Heart left ventricle (tissue), 16 donors: ENCODE measurements at regions not wholly inside any gene's neighbourhood (a gene's known extent, or its start where the extent isn't known, plus 50 kb on each side); places are given as distances from the start of the nearest gene placed in this dataset.

ENCODE experiments used
- ATAC-seq, 4 donors: fragments of 200-7000 bp; cut with Tn5 transposase; one replicate each; pipeline ENCODE4 v1.9.1; 2020 to 2022; ENCODE audit warnings: moderate library complexity in 4 of 4, mild to moderate bottlenecking in 3 of 4, moderate number of reproducible peaks in 1 of 4
- DNase-seq, 5 donors: peaks; one replicate each; pipeline ENCODE4 v3.0.0-alpha.2; 2020
- H3K27ac ChIP-seq, 12 donors: fragments of 200-600 bp; sonication (generic) in 4 of 12; one replicate each; pipeline versions ENCODE4 v1.5.0 to v1.8.0; 2016 to 2022; ENCODE audit warnings: mild to moderate bottlenecking in 2 of 12
- H3K27me3 ChIP-seq, 9 donors: fragments of 200-600 bp; sonication (generic) in 2 of 9; one replicate each; pipeline versions ENCODE4 v1.5.1 to v1.8.0; 2016 to 2022; ENCODE audit warnings: mild to moderate bottlenecking in 3 of 9
- H3K36me3 ChIP-seq, 9 donors: fragments of 200-600 bp; sonication (generic) in 2 of 9; one replicate each; pipeline versions ENCODE4 v1.5.0 to v1.8.0; 2018 to 2022; ENCODE audit warnings: mild to moderate bottlenecking in 2 of 9
- H3K4me1 ChIP-seq, 12 donors: fragments of 200-600 bp; sonication (generic) in 4 of 12; one replicate each; pipeline versions ENCODE4 v1.5.0 to v1.8.0; 2016 to 2022; ENCODE audit warnings: mild to moderate bottlenecking in 3 of 12
- H3K4me3 ChIP-seq, 12 donors: fragments of 200-600 bp; sonication (generic) in 4 of 12; one replicate each; pipeline versions ENCODE4 v1.5.0 to v1.8.0; 2017 to 2022; ENCODE audit warnings: mild to moderate bottlenecking in 9 of 12, moderate library complexity in 4 of 12
- H3K9me3 ChIP-seq, 12 donors: fragments of 200-600 bp; sonication (generic) in 4 of 12; one replicate each; pipeline versions ENCODE4 v1.5.0 to v1.8.0; 2016 to 2022; ENCODE audit warnings: mild to moderate bottlenecking in 1 of 12
- CTCF ChIP-seq, 12 donors: fragments of 200-600 bp; sonication (generic) in 4 of 12; IDR thresholded peaks; one replicate each; pipeline versions ENCODE4 v1.5.0 to v1.8.0; 2018 to 2022; ENCODE audit warnings: antibody characterized with exemption in 12 of 12, mild to moderate bottlenecking in 5 of 12
- POLR2A ChIP-seq, 2 donors: fragments of 450-650 bp; IDR thresholded peaks; one replicate each; pipeline ENCODE4 v1.6.1; 2017; ENCODE audit warnings: antibody characterized with exemption in 2 of 2, mild to moderate bottlenecking in 2 of 2, moderate library complexity in 2 of 2
- WGBS, 4 donors: extraction: QIAGEN DNeasy Blood & Tissue Kit in 2 of 4; methylation state at CpG; one replicate each; pipeline versions ENCODE4 v1.1.5 to v1.1.7; 2013 to 2018; 5-methylcytosine and 5-hydroxymethylcytosine counted together
- intact Hi-C, 10 donors: fragments of 100-400 bp; cut with DNase I; formaldehyde crosslinking; loops; one replicate each; pipeline versions ENCODE4 v1.11.1 to v1.14.2; 2022
- donor health status: ischemic (EF 13 %, LVEDD 7.1; RV severe dilation, severe dysfunction).
- donor health status: healthy with polysubstance abuse.
- donor health status: DM: no; HTN: yes; CAD: no.
- donor health status: DM: no; HTN: no; CAD: no.
- donor health status: ischemic (EF 25% LVEDD 6.9; RV normal size, moderate dysfunction).
- donor health status: ischemic (EF 25% LVEDD 5.7; RV mildly dilated, moderate dysfunction).
- donor health status: healthy.
- donor health status: DM: yes; HTN: yes; CAD: no.
- donor health status: ischemic (EF 35%, LVEDD 5.7; RV mildly dilated, moderate dysfunction).
- donor health status: nonischemic (EF 11% LVEDD 7.7; RV severe dilation, severe dysfunction).
- donor health status: DM: yes; HTN: yes; CAD: no.
- donor health status: PGD.
- donor health status: ischemic (EF 29% LVEDD 5.4; RV normal size, mild dysfunction).
- donor health status: nonischemic (EF 23%, LVEDD 6.1; RV moderate dilation, normal function).

DNA sequence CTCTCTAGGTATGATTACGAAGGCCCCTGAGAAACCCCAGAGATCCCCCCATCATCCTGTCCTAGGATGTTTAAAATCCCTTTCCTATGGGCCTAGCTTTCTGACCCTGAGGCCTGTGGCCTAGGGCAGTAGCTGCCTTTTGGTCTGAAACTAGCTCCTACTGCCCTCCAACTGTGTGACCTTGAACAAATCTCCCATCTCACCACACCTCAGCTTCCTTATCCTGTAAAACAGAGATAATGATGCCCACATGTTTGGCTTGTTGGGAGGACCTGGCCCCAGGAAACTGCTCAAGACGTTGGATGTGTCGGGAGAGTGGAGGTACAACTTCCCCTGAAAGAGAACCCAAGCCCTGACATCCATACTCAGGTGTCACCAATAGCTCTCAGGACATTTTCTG is 213.2 kb downstream of the SMAD2 start:
- no peaks in the 10 kb centered on the region for H3K36me3 ChIP-seq
- TF ChIP-seq CTCF (IDR thresholded peaks at IDR 0.05) (no peak), POLR2A (IDR thresholded peaks at IDR 0.05) (no peak)
- DNase-seq = no peak
- no peak overlapping the region for H3K4me3 ChIP-seq
- ATAC-seq = no peak
- intact Hi-C loops = no loop called here
- no peaks in the 10 kb centered on the region for H3K9me3 ChIP-seq
- WGBS, 4 donors = 68 to 80% (median 69%) methylated on average over 3 of the region's 3 CpGs
- H3K27me3 ChIP-seq = peaks cover 0 to 5% (median 0%) of the 10 kb centered on the region in 9 donors
- no peaks in the 10 kb centered on the region for H3K4me1 ChIP-seq
- H3K27ac ChIP-seq = no peak overlapping the region

DNA sequence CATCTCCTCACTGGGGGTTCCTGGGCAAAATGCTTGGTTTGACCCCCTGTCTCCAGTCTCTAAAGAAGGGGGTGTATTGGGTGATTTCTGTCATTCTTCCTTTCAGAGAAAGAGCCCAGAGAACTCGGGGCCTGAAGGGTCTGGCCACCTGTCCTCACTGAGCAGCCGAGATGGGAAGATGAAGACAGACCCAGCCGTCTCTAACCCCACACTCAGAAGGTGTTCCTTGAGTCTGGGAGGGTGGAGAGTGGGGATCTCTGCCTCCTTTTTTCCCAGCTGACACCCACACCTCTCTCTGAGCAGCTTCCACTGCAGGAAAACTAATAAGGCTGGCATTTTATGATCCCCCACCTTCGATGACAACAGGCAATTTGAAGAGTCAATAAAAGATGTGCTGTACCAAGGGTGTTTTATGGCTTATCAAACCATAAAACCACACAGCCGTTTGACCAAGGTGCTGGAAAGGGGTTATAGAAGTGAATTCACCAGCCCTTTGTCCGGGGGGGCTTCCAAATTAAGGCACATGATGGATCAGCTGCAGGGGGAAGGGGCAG is 213.8 kb downstream of the SMAD2 start:
- DNase-seq (no peak), ATAC-seq (no peak)
- WGBS, 4 donors = 52 to 66% (median 63%) methylated on average over 6 of the region's 6 CpGs
- Histone ChIP-seq H3K4me1 (no peaks in the 10 kb centered on the region), H3K27me3 (peaks cover 0 to 5% (median 0%) of the 10 kb centered on the region in 9 donors), H3K9me3 (no peaks in the 10 kb centered on the region), H3K4me3 (no peak overlapping the region), H3K27ac (no peak overlapping the region), H3K36me3 (no peaks in the 10 kb centered on the region)
- TF ChIP-seq POLR2A (IDR thresholded peaks at IDR 0.05) = no peak
- TF ChIP-seq CTCF (IDR thresholded peaks at IDR 0.05) = no peak
- intact Hi-C loops = no loop called here

- H3K4me1 ChIP-seq = no peaks in the 10 kb centered on the region
- H3K27me3 ChIP-seq = peaks cover 0 to 3% (median 0%) of the 10 kb centered on the region in 9 donors
- no peaks in the 10 kb centered on the region for H3K36me3 ChIP-seq
- no peak overlapping the region for H3K27ac ChIP-seq
- ATAC-seq (no peak), DNase-seq (no peak)
- TF ChIP-seq POLR2A (IDR thresholded peaks at IDR 0.05) (no peak), CTCF (IDR thresholded peaks at IDR 0.05) (no peak)
- H3K4me3 ChIP-seq = no peak overlapping the region
- H3K9me3 ChIP-seq = no peaks in the 10 kb centered on the region
- WGBS, 4 donors = 67 to 78% (median 73%) methylated on average over 2 of the region's 2 CpGs
- intact Hi-C loops = no loop called here
These were observed 220.0 kb downstream of the SMAD2 start for GRCh38 chr18:47710451-47710850.

DNA sequence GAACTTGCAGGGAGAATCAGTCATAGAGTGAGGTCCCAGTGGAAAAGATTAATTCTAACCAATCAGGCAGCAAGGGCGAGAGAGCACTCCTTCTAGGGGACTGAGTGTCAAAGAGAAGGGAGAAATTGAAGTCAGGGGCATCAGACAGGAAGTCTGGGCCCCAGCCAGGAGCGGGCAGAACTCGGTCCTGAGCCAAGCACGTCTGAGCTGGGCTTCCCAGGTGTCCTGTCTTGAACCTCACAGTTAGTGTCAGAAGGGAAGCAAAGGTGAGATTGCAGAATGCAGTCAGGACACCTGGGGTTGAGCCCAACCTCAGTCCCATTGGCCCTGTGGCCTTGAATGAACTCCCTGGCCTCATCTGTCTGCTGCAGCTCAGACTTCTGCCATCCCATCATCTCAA is 220.9 kb downstream of the SMAD2 start:
- DNase-seq (no peak), ATAC-seq (no peak)
- Histone ChIP-seq H3K4me3 (no peak overlapping the region), H3K9me3 (no peaks in the 10 kb centered on the region), H3K36me3 (no peaks in the 10 kb centered on the region), H3K4me1 (no peaks in the 10 kb centered on the region), H3K27me3 (peaks cover 0 to 6% (median 0%) of the 10 kb centered on the region in 9 donors), H3K27ac (no peak overlapping the region)
- intact Hi-C loops = no loop called here
- TF ChIP-seq CTCF (IDR thresholded peaks at IDR 0.05) (no peak), POLR2A (IDR thresholded peaks at IDR 0.05) (no peak)
- WGBS, 4 donors = 47 to 65% (median 61%) methylated on average over 4 of the region's 4 CpGs
